ENCODE measurements at regions not wholly inside any gene's neighbourhood (a gene's known extent, or its start where the extent isn't known, plus 50 kb on each side); places are given as distances from the start of the nearest gene placed in this dataset.

DNA sequence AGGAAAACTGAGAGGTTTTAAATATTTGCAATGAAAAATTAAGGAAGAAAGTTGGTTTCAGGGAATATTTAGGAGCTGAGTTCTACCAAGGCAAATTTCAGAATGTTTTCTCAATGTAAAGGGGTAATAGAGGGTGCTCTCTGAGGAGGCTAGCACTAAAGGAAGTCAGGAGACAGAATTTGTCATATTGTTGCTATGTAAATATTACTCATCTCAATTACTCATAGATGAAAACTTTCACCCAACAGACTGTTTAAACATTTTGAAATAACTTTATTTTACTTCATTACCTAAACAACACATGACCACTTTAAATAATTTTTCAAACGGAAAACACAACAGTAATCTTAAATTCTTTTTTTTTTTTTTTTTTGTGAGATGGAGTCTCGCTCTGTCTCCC lies 274.8 kb upstream of the NRG3 start:
- TF ChIP-seq, protein P1, sequence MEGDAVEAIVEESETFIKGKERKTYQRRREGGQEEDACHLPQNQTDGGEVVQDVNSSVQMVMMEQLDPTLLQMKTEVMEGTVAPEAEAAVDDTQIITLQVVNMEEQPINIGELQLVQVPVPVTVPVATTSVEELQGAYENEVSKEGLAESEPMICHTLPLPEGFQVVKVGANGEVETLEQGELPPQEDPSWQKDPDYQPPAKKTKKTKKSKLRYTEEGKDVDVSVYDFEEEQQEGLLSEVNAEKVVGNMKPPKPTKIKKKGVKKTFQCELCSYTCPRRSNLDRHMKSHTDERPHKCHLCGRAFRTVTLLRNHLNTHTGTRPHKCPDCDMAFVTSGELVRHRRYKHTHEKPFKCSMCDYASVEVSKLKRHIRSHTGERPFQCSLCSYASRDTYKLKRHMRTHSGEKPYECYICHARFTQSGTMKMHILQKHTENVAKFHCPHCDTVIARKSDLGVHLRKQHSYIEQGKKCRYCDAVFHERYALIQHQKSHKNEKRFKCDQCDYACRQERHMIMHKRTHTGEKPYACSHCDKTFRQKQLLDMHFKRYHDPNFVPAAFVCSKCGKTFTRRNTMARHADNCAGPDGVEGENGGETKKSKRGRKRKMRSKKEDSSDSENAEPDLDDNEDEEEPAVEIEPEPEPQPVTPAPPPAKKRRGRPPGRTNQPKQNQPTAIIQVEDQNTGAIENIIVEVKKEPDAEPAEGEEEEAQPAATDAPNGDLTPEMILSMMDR (IDR thresholded peaks at IDR 0.05 in 4 of 5, conservative IDR thresholded peaks at IDR 0.05 in 1 of 5), result no peak
- TF ChIP-seq POLR2A (IDR thresholded peaks at IDR 0.05), result no peak
